ENCODE measurements at regions not wholly inside any gene's neighbourhood (a gene's known extent, or its start where the extent isn't known, plus 50 kb on each side); places are given as distances from the start of the nearest gene placed in this dataset.

DNA sequence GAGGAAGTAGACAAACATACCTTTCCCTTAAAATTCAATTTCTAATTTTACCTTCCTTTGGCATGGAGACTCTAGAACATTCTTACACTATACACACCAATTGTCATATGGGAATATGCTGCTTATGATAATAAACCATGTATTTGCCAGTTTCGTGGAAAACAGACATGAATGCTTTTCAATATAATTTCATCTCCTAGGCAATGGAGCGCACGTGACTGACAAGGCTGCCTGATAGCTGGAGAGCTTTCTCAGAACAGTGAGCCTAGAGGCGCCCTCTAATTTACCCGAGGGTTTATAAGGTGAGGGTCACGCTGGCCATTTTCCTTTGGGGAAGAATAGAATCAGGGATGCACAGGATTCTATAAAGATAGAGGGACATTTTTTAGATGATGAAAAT is 56.5 kb downstream of the PRR18 start:
- H2BK20ac ChIP-seq (ENCODE audit: low read length), result no peak overlapping the region
- no peak for FAIRE-seq
- TF ChIP-seq KDM4A (IDR thresholded peaks at IDR 0.05; ENCODE audit: low read depth, low read length, severe bottlenecking) (no peak), ZNF274 (IDR thresholded peaks at IDR 0.05; ENCODE audit: borderline replicate concordance, extremely low read depth, low read length) (no peak), NANOG (IDR thresholded peaks at IDR 0.05; ENCODE audit: insufficient read depth, low read depth, low read length, poor library complexity, severe bottlenecking) (no peak), SAP30 (IDR thresholded peaks at IDR 0.05; ENCODE audit: insufficient read depth, insufficient replicate concordance, low read length) (no peak), SIRT6 (IDR thresholded peaks at IDR 0.05; ENCODE audit: low read length) (no peak), RNF2 (IDR thresholded peaks at IDR 0.05; ENCODE audit: borderline replicate concordance, low read depth, low read length, missing control alignments, poor library complexity, severe bottlenecking) (no peak), RBBP5 (IDR thresholded peaks at IDR 0.05; ENCODE audit: borderline replicate concordance, low read depth, low read length) (no peak), KDM1A (IDR thresholded peaks at IDR 0.05; ENCODE audit: borderline replicate concordance, low read length) (no peak), GABPA (IDR thresholded peaks at IDR 0.05; ENCODE audit: borderline replicate concordance, insufficient read depth, low read length) (no peak), EZH2 (IDR thresholded peaks at IDR 0.05; ENCODE audit: low read depth, low read length, severe bottlenecking) (no peak), EGR1 (IDR thresholded peaks at IDR 0.05; ENCODE audit: borderline replicate concordance, low read depth, low read length) (no peak)
- TF ChIP-seq, protein P1, sequence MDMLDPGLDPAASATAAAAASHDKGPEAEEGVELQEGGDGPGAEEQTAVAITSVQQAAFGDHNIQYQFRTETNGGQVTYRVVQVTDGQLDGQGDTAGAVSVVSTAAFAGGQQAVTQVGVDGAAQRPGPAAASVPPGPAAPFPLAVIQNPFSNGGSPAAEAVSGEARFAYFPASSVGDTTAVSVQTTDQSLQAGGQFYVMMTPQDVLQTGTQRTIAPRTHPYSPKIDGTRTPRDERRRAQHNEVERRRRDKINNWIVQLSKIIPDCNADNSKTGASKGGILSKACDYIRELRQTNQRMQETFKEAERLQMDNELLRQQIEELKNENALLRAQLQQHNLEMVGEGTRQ (IDR thresholded peaks at IDR 0.05; ENCODE audit: low read length), result no peak

More for the DNA sequence above, 56.5 kb downstream of the PRR18 start:
- no peak overlapping the region for H2AK5ac ChIP-seq (ENCODE audit: low read depth, low read length)
- no peak overlapping the region for H2AFZ ChIP-seq (ENCODE audit: low read length)
- no peak overlapping the region for H2BK5ac ChIP-seq (ENCODE audit: low read depth, low read length)
- H3K9ac ChIP-seq (replicated peaks in 1 of 4; ENCODE audit: extremely low read depth in 1 of 4, low read depth in 3 of 4, low read length in 3 of 4), result no peak overlapping the region
- H3K56ac ChIP-seq (replicated peaks; ENCODE audit: insufficient read length, low read depth, low read length), result no peak overlapping the region
- no peaks in the 10 kb centered on the region for H3K79me1 ChIP-seq (ENCODE audit: low read depth, low read length)
- no peak overlapping the region for H3K14ac ChIP-seq (ENCODE audit: insufficient read length)
- H2BK15ac ChIP-seq (ENCODE audit: low read length), result no peak overlapping the region
- H3K4me1 ChIP-seq (replicated peaks in 1 of 4; ENCODE audit: control insufficient read depth in 3 of 4, insufficient read depth in 4 of 4, low read length in 3 of 4), result no peaks in the 10 kb centered on the region
- H3K4me2 ChIP-seq (ENCODE audit: insufficient read depth in 1 of 2, low read depth in 2 of 2, low read length in 2 of 2), result no peak overlapping the region
- 85% methylated on average over 6 of the region's 6 CpGs; no CpG with 5 or more reads in 1 of the 2 experiments for WGBS, 2 experiments (ENCODE audit: extremely low coverage in 1 of 2, insufficient coverage in 1 of 2, insufficient read length in 1 of 2, insufficient replicate concordance in 2 of 2, low coverage in 1 of 2, low lambda C conversion rate in 2 of 2, missing lambda C conversion rate in 1 of 2)
- H3K23me2 ChIP-seq (ENCODE audit: low read depth, low read length), result no peaks in the 10 kb centered on the region; the same call in 1 of the 2 replicates
- H4K8ac ChIP-seq (ENCODE audit: extremely low read depth, insufficient read depth, low read length), result no peak overlapping the region
- H3K79me2 ChIP-seq (ENCODE audit: control insufficient read depth in 1 of 2, insufficient read depth in 2 of 2, low read length in 2 of 2), result no peaks in the 10 kb centered on the region
- H3K27ac ChIP-seq (ENCODE audit: low read depth, low read length), result no peak overlapping the region
- no peak overlapping the region for H2BK120ac ChIP-seq (replicated peaks; ENCODE audit: low read depth, low read length)
- no peak overlapping the region for H4K5ac ChIP-seq (ENCODE audit: insufficient read length, low read depth, low read length)
- H3K9me3 ChIP-seq (ENCODE audit: insufficient read depth in 2 of 2, low read depth in 1 of 2, low read length in 1 of 2), result no peaks in the 10 kb centered on the region; a peak in 1 of 4 replicates
- H3K23ac ChIP-seq (ENCODE audit: insufficient read length), result no peak overlapping the region
- no peak overlapping the region for H4K91ac ChIP-seq (replicated peaks; ENCODE audit: insufficient read length, low read length)
- no peaks in the 10 kb centered on the region for H4K20me1 ChIP-seq (replicated peaks in 1 of 2; ENCODE audit: control insufficient read depth in 1 of 2, insufficient read depth in 2 of 2, low read length in 2 of 2)
- no peak overlapping the region for H3K4ac ChIP-seq (replicated peaks; ENCODE audit: insufficient read length, low read depth, low read length)
- no peaks in the 10 kb centered on the region for H3K36me3 ChIP-seq (ENCODE audit: control insufficient read depth in 2 of 4, insufficient read depth in 4 of 4, low read length in 3 of 4)
- H2BK12ac ChIP-seq (ENCODE audit: low read depth, low read length), result no peak overlapping the region
- H3K27me3 ChIP-seq (replicated peaks in 1 of 4; ENCODE audit: control insufficient read depth in 3 of 4, extremely low read depth in 1 of 4, insufficient read depth in 3 of 4, low read length in 3 of 4), result peaks cover 15 to 44% (median 35%) of the 10 kb centered on the region in 4 experiments
- DNase-seq (ENCODE audit: low read depth in 1 of 2, low spot score in 2 of 2), result no peak
- POLR2A ChIA-PET (ENCODE audit: partially characterized antibody), result no interaction called here
- H3K18ac ChIP-seq (ENCODE audit: extremely low read depth, low read length), result no peak overlapping the region
- no peak overlapping the region for H3K4me3 ChIP-seq (ENCODE audit: extremely low read depth in 1 of 4, insufficient read depth in 2 of 4, low read depth in 3 of 4, low read length in 4 of 4)
- CTCF ChIA-PET (ENCODE audit: partially characterized antibody), result interaction anchor here (1.2 to 2.3 kb wide), 2 partner anchors 10 to 95 kb away, joined by 3 to 12 read pairs; no protein-coding TSS in a partner anchor
